HG03520 (cell line): ENCODE measurements at regions not wholly inside any gene's neighbourhood (a gene's known extent, or its start where the extent isn't known, plus 50 kb on each side); places are given as distances from the start of the nearest gene placed in this dataset.

Source experiments
- ATAC-seq: cut with Tn5 transposase; IDR thresholded peaks from one replicate; pipeline ENCODE4 v1.9.1; 2021; ENCODE audit warnings: mild to moderate bottlenecking, moderate library complexity; ENCODE audit not compliant: unreplicated experiment

DNA sequence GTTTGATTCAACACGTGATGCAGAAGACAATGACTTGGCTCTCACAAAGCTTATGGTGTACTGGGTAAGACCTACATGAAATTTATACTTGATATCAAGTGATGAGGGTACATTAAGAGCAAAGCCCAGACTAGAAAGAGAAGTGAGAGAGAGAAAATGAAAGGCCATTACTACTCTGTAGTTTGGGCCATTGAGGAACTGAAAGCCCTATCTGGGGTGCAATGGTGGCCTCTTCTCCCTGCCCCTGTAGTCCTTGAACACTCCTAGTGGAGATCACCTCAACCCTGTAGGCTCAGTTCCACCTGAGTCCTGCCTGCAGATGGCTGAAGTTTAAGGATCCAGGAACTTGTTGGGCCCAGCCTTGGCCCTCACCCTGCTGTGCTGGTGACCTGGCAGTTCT lies 569.8 kb upstream of the MEX3C start:
- no peak for ATAC-seq

DNA sequence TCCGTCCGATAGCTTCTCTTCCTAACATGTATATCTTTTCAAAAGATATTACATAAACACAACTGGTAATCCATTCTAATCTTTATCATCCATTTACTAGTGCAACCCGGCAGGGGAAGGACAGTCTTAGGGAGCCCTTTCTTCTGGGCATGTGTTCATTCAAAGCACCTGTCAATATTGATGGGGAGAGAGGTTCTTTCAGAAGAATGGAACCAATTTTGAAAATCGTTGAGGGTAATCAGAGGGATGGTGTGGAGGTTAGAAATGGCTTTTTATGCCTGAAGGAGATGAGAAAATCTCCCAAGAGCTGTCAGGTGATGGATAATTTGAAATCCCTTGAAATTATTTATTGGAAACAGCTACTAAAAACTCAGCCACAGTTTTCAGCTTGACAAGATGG lies 561.9 kb upstream of the DCC start:
- ATAC-seq: no peak

DNA sequence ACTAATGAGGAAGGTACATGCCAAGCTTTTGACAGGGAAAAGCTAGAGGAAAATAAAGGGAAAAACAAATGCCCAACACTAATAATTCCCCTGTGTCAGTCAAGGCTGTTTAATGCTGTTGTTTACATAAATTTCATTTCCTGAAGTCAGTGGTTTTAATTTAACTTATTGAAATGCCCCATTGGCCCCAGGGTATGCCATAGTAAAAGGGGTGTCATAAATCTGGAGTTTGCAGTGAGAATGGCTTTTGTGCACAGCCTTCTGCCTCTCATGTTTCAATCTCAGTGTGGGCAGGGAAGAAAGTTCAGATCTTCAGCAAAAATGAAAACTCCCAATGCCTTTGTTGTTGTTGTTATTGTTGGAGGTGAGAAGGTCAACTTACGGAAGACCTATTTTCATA lies 550.1 kb upstream of the DCC start:
- ATAC-seq: no peak

GRCh38 chr18:51801514-51801913 lies 538.5 kb upstream of the DCC start:
- ATAC-seq: no peak

DNA sequence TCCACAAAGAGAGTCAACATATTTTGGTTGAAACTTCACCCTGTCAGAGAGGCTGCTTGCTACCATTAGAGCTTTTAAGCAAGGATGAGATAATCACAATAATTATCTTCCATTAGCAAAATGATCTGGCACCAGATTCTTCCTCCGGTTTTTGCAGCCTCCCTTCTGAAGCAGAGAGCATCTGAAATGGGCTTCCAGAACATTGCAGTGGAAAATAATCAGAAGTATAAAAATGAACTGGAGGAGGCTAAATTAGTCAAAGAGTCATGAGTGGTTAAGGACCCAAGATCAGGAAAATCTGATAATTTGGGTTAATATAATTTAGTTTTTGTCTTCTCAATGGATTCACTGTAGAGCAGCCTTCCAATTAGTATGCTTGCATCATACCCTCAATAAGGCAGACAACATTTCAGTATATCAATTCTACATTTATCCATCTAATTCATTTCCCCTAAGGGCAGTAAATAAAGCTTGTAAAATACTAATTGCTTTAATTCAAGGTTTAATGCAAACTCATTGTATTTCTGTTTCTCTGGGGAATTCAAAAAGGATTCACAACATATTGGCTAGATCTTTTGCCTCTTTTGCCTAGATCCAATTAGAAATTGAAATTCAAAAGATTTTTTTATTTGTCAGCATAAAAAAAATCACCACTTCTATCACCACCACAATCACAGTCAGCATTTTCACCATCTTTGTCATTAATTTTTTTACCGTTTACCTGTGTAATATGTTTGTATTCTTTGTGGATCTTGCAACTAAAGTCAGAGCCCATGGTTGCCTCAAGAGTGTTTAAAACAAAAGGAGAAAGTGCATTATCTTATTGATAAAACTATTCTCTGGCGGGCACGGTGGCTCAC lies 537.2 kb upstream of the DCC start:
- no peak for ATAC-seq

DNA sequence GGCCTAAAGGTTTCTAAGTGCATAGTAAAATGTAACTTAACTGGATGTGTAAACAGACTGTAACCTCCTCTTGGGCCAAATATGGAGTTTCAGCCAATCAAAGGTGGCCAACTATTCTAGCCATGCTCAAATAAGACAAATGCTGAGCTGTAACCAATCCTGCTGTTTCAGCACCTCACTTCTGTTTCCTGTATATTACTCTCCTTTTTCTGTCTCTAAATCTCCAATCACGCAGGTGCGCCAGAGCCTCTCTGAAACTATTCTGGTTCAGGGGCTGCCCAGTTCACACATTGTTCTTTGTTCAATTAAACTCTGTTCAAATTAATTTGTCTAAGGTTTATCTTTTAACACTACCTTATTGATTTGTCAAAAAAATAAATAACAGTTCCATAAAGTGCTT lies 532.7 kb upstream of the DCC start:
- ATAC-seq: no peak

DNA sequence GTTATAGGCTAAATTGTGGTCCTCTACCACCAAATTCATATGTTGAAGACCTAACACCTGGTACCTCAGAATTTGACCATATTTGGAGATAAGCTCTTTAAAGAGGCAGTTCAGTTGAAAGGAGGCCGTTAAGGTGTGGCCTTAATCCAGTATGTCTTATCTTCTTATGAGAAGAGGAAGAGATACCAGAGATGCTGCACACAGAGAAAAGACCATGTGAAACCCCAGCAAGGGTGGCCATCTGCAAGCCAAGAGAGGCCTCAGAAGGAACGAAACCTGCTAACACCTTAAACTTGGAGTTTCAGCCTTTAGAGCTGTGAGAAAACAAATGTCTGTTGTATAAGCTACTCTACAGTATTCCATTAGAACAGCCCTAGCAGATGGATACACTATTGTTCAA lies 528.1 kb upstream of the DCC start:
- peak; percentile 68 for ATAC-seq

GRCh38 chr18:51813740-51814139 lies 526.3 kb upstream of the DCC start:
- ATAC-seq: no peak

DNA sequence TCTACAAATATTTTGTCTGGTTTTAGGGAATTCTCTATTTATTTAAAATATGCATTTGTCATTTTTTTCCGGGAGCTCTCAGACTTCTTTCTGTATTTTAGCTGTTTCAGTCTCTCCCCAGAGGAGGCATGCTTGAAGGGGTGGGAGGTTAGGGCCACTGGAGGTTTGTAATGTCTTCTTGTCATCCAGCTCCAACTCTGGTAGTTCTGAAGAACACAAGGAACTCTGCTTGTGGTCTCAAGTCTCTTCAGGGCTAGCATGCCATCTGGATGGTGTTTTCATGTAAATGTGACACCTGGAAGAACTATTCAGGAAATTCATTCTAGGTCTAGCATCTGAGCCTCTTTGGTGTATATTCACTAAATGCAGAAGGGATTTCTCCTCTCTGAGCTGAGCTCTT lies 518.4 kb upstream of the DCC start:
- ATAC-seq: no peak

DNA sequence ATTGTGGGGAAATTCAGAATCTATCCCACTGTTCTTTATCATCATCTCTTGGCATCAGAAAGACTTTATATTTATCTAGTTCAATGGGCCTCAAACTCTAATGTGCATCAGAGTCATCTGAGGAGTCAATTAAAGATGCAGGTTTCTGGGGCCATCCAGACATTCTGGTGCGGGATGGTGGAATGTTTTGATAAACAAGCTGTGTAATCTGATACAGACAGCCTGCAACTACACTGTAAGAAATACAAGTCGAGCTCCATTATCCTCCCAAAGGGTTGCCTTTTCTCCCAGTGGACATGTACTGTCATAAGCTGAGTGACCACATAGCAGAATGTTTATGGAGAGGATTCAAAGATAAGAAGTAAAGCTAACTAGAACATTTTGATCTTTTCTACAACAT lies 515.3 kb upstream of the DCC start:
- ATAC-seq: no peak

GRCh38 chr18:51833850-51834249 lies 506.1 kb upstream of the DCC start:
- no peak for ATAC-seq

DNA sequence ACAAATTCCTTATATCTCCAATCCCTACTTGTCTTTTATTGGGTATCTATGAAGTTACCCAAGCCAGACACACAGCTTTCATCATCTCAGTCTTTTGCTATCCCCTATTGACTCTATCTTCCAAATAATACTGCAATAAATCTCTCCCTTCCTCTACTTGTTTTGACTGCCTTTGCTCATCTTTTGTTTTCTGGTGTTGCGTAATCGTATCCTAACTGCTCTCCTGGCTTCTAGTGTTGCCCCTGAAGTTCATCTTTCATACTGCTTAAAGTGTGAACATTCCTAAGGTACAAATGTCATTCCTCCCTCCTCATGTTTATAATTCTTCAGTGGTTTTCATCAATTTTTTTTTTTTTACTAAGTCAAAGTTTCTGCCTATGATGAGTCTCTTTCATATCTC lies 491.3 kb upstream of the DCC start:
- ATAC-seq: no peak

GRCh38 chr18:51852681-51853080 lies 487.3 kb upstream of the DCC start:
- no peak for ATAC-seq

- ATAC-seq: no peak
Measured at GRCh38 chr18:51857989-51858388, 482.0 kb upstream of the DCC start.

DNA sequence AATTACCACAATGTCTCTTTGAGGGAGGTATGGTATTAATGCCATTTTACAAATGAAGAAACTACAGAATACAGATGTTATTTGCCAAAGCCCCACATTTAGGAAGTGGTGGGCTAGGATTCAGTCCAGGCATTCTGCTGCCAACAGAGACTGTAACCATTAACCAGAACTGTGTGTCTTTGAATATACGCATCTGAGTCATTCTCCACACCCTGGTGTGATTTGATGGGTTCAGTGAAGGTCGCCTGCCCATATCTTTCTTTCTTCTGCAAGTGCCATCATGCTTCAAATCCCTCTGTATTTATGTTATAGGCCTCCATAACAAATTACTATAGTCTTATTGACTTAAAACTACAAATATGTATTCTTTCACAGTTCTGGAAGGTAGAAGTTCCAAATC lies 479.0 kb upstream of the DCC start:
- ATAC-seq: no peak

DNA sequence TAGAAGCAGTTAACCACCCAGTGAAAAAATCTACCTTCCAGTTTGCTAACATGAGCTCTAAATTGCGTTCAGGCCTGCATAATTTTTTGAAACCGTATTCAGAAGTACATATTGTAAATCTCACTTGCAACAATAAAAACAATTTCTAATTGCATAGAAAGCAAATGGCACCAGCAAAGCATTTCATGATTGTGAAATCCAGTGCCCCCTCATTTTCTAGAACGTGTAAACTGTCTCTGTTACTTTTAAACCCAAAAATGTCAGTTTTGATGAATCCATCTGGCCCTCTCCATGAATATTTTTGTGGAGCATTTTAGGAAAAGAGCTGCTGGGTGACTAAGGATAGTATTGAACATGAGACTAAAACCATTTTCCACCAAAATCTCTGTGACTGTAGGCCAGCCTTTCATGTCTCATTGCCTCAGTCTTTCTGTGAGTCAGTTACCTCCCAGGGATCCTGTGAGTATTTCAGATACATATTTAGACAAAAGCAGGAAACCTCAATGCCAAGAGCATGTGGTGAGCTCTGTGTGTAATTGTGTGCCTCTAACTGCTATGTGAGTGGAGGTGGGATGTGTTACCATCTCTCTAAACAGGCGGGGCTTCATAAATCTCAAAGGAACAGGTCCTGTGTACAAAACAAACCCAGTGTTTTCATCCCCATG lies 477.8 kb upstream of the DCC start:
- ATAC-seq: no peak

GRCh38 chr18:51864219-51864965 lies 475.6 kb upstream of the DCC start:
- ATAC-seq: no peak

GRCh38 chr18:51865538-51865937 lies 474.5 kb upstream of the DCC start:
- ATAC-seq: no peak

- no peak for ATAC-seq
Measured at GRCh38 chr18:51867767-51868166, 472.2 kb upstream of the DCC start.

GRCh38 chr18:51878724-51879123 lies 461.3 kb upstream of the DCC start:
- no peak for ATAC-seq

GRCh38 chr18:51879329-51879728 lies 460.7 kb upstream of the DCC start:
- ATAC-seq: no peak

GRCh38 chr18:51881394-51881793 lies 458.6 kb upstream of the DCC start:
- no peak for ATAC-seq
